ENCODE measurements at regions not wholly inside any gene's neighbourhood (a gene's known extent, or its start where the extent isn't known, plus 50 kb on each side); places are given as distances from the start of the nearest gene placed in this dataset.

DNA sequence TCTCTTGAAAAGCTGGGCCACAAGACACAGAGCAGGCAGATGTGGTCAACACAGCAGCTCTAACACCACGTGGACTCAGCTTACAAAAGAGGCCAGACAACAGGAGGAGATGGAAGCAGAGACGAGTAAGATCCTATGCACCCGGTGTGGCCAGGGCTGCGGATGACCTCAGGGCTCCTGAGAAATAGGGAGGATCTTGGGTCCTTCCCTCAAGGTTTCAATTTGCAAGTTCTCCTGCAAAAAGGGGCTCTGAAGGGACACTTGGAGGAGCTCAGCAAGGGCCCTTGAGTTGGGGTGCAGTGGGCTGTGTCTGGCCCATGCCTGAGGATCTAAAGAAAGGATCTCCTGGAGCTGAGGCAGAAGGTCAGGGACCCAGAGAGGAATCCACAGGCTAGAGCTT, 249.5 kb upstream of the IGF1R start:
- TF ChIP-seq CTCF (conservative IDR thresholded peaks at IDR 0.05; ENCODE audit: low read length), result no peak
- no peak for TF ChIP-seq EZH2phosphoT487 (IDR thresholded peaks at IDR 0.05; ENCODE audit: borderline replicate concordance)

Data from Loucy (cell line).